ENCODE measurements at regions not wholly inside any gene's neighbourhood (a gene's known extent, or its start where the extent isn't known, plus 50 kb on each side); places are given as distances from the start of the nearest gene placed in this dataset.

GRCh38 chr4:45353161-45353560, 626.8 kb upstream of the GNPDA2 start:
- TF ChIP-seq POLR2AphosphoS5 (IDR thresholded peaks at IDR 0.05; ENCODE audit: borderline replicate concordance, low read depth, low read length), result no peak
- TF ChIP-seq EZH2 (IDR thresholded peaks at IDR 0.05), result no peak
